ENCODE measurements at regions not wholly inside any gene's neighbourhood (a gene's known extent, or its start where the extent isn't known, plus 50 kb on each side); places are given as distances from the start of the nearest gene placed in this dataset.

DNA sequence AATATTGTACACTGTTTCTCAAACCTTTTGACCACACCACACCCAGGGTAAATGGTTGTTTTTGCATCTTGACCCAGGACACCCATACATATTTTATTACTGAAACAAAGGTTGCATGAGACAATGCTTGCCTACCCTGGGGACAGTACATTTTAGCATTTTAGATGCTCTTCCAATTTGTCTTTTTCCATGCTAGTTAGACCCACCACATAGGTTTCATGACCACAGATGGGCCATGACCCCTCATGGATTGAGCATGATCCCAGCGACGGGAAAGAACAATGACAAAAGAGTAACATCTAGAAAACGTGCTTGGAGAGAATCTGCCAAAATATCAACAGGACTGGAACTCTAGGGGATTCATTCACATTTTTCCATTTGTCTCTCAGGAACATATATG is 161.0 kb upstream of the PFN2 start (continued):
- TF ChIP-seq, protein P1, sequence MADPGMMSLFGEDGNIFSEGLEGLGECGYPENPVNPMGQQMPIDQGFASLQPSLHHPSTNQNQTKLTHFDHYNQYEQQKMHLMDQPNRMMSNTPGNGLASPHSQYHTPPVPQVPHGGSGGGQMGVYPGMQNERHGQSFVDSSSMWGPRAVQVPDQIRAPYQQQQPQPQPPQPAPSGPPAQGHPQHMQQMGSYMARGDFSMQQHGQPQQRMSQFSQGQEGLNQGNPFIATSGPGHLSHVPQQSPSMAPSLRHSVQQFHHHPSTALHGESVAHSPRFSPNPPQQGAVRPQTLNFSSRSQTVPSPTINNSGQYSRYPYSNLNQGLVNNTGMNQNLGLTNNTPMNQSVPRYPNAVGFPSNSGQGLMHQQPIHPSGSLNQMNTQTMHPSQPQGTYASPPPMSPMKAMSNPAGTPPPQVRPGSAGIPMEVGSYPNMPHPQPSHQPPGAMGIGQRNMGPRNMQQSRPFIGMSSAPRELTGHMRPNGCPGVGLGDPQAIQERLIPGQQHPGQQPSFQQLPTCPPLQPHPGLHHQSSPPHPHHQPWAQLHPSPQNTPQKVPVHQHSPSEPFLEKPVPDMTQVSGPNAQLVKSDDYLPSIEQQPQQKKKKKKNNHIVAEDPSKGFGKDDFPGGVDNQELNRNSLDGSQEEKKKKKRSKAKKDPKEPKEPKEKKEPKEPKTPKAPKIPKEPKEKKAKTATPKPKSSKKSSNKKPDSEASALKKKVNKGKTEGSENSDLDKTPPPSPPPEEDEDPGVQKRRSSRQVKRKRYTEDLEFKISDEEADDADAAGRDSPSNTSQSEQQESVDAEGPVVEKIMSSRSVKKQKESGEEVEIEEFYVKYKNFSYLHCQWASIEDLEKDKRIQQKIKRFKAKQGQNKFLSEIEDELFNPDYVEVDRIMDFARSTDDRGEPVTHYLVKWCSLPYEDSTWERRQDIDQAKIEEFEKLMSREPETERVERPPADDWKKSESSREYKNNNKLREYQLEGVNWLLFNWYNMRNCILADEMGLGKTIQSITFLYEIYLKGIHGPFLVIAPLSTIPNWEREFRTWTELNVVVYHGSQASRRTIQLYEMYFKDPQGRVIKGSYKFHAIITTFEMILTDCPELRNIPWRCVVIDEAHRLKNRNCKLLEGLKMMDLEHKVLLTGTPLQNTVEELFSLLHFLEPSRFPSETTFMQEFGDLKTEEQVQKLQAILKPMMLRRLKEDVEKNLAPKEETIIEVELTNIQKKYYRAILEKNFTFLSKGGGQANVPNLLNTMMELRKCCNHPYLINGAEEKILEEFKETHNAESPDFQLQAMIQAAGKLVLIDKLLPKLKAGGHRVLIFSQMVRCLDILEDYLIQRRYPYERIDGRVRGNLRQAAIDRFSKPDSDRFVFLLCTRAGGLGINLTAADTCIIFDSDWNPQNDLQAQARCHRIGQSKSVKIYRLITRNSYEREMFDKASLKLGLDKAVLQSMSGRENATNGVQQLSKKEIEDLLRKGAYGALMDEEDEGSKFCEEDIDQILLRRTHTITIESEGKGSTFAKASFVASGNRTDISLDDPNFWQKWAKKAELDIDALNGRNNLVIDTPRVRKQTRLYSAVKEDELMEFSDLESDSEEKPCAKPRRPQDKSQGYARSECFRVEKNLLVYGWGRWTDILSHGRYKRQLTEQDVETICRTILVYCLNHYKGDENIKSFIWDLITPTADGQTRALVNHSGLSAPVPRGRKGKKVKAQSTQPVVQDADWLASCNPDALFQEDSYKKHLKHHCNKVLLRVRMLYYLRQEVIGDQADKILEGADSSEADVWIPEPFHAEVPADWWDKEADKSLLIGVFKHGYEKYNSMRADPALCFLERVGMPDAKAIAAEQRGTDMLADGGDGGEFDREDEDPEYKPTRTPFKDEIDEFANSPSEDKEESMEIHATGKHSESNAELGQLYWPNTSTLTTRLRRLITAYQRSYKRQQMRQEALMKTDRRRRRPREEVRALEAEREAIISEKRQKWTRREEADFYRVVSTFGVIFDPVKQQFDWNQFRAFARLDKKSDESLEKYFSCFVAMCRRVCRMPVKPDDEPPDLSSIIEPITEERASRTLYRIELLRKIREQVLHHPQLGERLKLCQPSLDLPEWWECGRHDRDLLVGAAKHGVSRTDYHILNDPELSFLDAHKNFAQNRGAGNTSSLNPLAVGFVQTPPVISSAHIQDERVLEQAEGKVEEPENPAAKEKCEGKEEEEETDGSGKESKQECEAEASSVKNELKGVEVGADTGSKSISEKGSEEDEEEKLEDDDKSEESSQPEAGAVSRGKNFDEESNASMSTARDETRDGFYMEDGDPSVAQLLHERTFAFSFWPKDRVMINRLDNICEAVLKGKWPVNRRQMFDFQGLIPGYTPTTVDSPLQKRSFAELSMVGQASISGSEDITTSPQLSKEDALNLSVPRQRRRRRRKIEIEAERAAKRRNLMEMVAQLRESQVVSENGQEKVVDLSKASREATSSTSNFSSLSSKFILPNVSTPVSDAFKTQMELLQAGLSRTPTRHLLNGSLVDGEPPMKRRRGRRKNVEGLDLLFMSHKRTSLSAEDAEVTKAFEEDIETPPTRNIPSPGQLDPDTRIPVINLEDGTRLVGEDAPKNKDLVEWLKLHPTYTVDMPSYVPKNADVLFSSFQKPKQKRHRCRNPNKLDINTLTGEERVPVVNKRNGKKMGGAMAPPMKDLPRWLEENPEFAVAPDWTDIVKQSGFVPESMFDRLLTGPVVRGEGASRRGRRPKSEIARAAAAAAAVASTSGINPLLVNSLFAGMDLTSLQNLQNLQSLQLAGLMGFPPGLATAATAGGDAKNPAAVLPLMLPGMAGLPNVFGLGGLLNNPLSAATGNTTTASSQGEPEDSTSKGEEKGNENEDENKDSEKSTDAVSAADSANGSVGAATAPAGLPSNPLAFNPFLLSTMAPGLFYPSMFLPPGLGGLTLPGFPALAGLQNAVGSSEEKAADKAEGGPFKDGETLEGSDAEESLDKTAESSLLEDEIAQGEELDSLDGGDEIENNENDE (IDR thresholded peaks at IDR 0.05; ENCODE audit: insufficient replicate concordance, low read length) = no peak
